ENCODE measurements at regions not wholly inside any gene's neighbourhood (a gene's known extent, or its start where the extent isn't known, plus 50 kb on each side); places are given as distances from the start of the nearest gene placed in this dataset.

DNA sequence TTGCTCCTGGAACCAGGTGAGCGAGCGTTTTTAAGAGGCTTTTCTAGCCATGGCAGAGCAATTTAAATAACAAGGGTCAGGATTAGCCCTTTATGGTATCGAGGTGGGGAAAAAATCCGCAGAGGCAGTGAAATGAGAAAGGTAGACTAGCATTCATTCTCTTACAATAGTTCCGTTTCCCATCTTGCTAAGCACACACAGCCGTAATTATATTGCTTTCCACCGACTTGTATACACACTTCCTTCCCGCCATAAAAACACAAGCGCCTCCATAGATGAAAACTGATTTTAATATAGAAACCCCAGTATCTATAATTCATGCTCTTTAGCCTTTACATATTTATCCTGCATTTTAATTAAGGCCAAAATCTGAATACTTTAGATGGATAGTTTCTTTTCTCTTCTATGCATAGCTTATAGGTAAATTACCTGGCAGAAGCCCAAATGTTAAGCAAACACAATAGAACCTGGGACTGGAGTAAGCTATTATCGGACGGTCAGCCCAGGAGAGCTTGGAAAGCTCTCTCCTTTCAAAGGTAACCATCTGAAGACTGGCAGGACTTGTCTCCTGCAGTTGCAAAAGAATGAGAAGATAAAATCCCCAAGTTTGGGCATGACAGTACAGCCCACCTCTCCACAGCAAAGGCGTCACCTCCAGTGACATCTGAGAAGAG, 90.9 kb upstream of the MC3R start:
- TF ChIP-seq ELF4 (CRISPR knock-in tag; IDR thresholded peaks at IDR 0.05): no peak
- TF ChIP-seq ZBTB7A (IDR thresholded peaks at IDR 0.05; ENCODE audit: borderline replicate concordance, control insufficient read depth, low read depth, low read length): no peak
- TF ChIP-seq, protein P1, sequence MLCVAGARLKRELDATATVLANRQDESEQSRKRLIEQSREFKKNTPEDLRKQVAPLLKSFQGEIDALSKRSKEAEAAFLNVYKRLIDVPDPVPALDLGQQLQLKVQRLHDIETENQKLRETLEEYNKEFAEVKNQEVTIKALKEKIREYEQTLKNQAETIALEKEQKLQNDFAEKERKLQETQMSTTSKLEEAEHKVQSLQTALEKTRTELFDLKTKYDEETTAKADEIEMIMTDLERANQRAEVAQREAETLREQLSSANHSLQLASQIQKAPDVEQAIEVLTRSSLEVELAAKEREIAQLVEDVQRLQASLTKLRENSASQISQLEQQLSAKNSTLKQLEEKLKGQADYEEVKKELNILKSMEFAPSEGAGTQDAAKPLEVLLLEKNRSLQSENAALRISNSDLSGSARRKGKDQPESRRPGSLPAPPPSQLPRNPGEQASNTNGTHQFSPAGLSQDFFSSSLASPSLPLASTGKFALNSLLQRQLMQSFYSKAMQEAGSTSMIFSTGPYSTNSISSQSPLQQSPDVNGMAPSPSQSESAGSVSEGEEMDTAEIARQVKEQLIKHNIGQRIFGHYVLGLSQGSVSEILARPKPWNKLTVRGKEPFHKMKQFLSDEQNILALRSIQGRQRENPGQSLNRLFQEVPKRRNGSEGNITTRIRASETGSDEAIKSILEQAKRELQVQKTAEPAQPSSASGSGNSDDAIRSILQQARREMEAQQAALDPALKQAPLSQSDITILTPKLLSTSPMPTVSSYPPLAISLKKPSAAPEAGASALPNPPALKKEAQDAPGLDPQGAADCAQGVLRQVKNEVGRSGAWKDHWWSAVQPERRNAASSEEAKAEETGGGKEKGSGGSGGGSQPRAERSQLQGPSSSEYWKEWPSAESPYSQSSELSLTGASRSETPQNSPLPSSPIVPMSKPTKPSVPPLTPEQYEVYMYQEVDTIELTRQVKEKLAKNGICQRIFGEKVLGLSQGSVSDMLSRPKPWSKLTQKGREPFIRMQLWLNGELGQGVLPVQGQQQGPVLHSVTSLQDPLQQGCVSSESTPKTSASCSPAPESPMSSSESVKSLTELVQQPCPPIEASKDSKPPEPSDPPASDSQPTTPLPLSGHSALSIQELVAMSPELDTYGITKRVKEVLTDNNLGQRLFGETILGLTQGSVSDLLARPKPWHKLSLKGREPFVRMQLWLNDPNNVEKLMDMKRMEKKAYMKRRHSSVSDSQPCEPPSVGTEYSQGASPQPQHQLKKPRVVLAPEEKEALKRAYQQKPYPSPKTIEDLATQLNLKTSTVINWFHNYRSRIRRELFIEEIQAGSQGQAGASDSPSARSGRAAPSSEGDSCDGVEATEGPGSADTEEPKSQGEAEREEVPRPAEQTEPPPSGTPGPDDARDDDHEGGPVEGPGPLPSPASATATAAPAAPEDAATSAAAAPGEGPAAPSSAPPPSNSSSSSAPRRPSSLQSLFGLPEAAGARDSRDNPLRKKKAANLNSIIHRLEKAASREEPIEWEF (CRISPR knock-in tag; IDR thresholded peaks at IDR 0.05): no peak
- no peak for TF ChIP-seq HBP1 (CRISPR knock-in tag; IDR thresholded peaks at IDR 0.05)
- no peak for TF ChIP-seq ZNF436 (CRISPR knock-in tag; IDR thresholded peaks at IDR 0.05)
- TF ChIP-seq ZNF764 (CRISPR knock-in tag; IDR thresholded peaks at IDR 0.05; ENCODE audit: low read depth): no peak
- no peak for TF ChIP-seq RBFOX2 (IDR thresholded peaks at IDR 0.05; ENCODE audit: low read depth, low read length)
- no peak for TF ChIP-seq POU5F1 (IDR thresholded peaks at IDR 0.05; ENCODE audit: borderline replicate concordance, low read depth, low read length, partially characterized antibody)
- TF ChIP-seq PHB (CRISPR knock-in tag; IDR thresholded peaks at IDR 0.05): no peak
- TF ChIP-seq PTRF (tag; IDR thresholded peaks at IDR 0.05): no peak
- TF ChIP-seq BCOR (IDR thresholded peaks at IDR 0.05): no peak
- TF ChIP-seq, protein P2, sequence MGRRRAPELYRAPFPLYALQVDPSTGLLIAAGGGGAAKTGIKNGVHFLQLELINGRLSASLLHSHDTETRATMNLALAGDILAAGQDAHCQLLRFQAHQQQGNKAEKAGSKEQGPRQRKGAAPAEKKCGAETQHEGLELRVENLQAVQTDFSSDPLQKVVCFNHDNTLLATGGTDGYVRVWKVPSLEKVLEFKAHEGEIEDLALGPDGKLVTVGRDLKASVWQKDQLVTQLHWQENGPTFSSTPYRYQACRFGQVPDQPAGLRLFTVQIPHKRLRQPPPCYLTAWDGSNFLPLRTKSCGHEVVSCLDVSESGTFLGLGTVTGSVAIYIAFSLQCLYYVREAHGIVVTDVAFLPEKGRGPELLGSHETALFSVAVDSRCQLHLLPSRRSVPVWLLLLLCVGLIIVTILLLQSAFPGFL (CRISPR knock-in tag; IDR thresholded peaks at IDR 0.05): no peak
- no peaks in the 10 kb centered on the region for H3K27me3 ChIP-seq (ENCODE audit: control insufficient read depth in 2 of 2, insufficient read depth in 2 of 2, low read length in 2 of 2)
- ChIA-PET POLR2A (no interaction called here), CTCF (ENCODE audit: low intra/inter-chr PET ratio) (no interaction called here)
- no peak overlapping the region for H3K27ac ChIP-seq (ENCODE audit: extremely low read depth, low read depth, low read length)
- H3K79me2 ChIP-seq (ENCODE audit: control insufficient read depth, insufficient read depth, low read length): no peaks in the 10 kb centered on the region
- no peaks in the 10 kb centered on the region for H3K4me1 ChIP-seq (replicated peaks in 1 of 2; ENCODE audit: control insufficient read depth in 2 of 2, insufficient read depth in 2 of 2, low read length in 2 of 2)
- 1% methylated on average over 12 of the region's 12 CpGs for WGBS (ENCODE audit: insufficient coverage, low coverage, missing lambda C conversion rate)
- FAIRE-seq (no peak), ATAC-seq (no peak), DNase-seq (ENCODE audit: extremely low read depth in 1 of 4, low spot score in 3 of 4) (no peak)
- H3K4me2 ChIP-seq (ENCODE audit: insufficient read depth, low read length): no peak overlapping the region
- H3K9me1 ChIP-seq (ENCODE audit: control insufficient read depth, insufficient read depth, low read length): no peaks in the 10 kb centered on the region
- no peak overlapping the region for H3K4me3 ChIP-seq
- in situ Hi-C loops (cut with MboI) (no loop called here), intact Hi-C loops (cut with micrococcal nuclease) (no loop called here)
- H2AFZ ChIP-seq (ENCODE audit: low read depth, low read length): no peak overlapping the region
- BruUV-seq (replicated peaks): no TSS peak
- H3K9me3 ChIP-seq (replicated peaks; ENCODE audit: control insufficient read depth, insufficient read depth, low read depth, low read length): no peaks in the 10 kb centered on the region
- H4K20me1 ChIP-seq (replicated peaks; ENCODE audit: control insufficient read depth, insufficient read depth, low read length): no peaks in the 10 kb centered on the region
- no peak overlapping the region for H3K9ac ChIP-seq (ENCODE audit: insufficient read depth in 1 of 2, low read depth in 2 of 2, low read length in 2 of 2)
- H3K36me3 ChIP-seq (ENCODE audit: control insufficient read depth, insufficient read depth, low read length): no peaks in the 10 kb centered on the region
